Retina (tissue), 1 donor: ENCODE measurements at regions not wholly inside any gene's neighbourhood (a gene's known extent, or its start where the extent isn't known, plus 50 kb on each side); places are given as distances from the start of the nearest gene placed in this dataset.

Experiments
- DNase-seq: peaks from one replicate; pipeline ENCODE4 v3.0.0-alpha.2; 2016

GRCh38 chr15:60215225-60215963, 182.4 kb downstream of the ANXA2 start:
- no peak for DNase-seq

- no peak for DNase-seq
These were observed 180.6 kb downstream of the ANXA2 start for GRCh38 chr15:60217161-60217560.

GRCh38 chr15:60218256-60218655, 179.5 kb downstream of the ANXA2 start:
- DNase-seq: no peak

DNA sequence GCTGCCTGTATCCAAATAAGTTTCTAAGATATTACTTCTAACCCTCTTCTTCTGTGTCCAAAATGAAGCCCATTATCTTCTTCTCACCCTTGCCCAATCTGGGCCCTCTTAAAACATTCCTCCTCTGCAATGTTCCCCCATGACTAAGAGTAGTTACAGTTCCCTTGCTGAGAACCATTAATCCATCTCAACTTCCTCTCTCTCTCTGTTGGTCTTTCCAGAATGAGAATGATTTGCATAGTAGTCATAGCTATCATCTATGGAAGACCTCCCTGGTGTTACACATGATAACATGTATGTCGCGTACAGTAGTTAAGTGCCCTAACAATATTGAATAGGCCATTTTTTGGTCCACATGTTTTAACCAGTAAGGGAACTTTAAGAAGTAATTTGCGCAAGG, 177.9 kb downstream of the ANXA2 start:
- no peak for DNase-seq

DNA sequence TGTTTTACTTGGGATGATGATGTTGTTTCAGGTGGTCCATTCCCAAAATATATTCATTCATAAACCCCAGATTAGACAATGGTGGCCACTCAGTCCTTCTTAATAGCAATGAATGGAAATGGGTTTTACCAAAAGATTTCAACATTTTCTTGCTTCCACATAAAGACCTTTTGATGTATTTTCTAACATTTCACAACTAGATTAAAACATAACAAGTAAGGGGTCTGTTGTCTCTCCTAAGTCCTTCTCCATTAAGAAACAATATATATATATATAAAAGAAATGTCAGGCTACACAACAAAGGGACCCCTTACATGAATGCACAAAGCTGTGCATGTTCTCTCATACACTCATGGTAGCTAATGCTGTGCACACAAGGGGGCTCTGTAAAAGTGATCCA, 176.4 kb downstream of the ANXA2 start:
- no peak for DNase-seq

GRCh38 chr15:60222404-60222803, 175.4 kb downstream of the ANXA2 start:
- no peak for DNase-seq

GRCh38 chr15:60223176-60223575, 174.6 kb downstream of the ANXA2 start:
- peak; percentile 53 for DNase-seq

DNA sequence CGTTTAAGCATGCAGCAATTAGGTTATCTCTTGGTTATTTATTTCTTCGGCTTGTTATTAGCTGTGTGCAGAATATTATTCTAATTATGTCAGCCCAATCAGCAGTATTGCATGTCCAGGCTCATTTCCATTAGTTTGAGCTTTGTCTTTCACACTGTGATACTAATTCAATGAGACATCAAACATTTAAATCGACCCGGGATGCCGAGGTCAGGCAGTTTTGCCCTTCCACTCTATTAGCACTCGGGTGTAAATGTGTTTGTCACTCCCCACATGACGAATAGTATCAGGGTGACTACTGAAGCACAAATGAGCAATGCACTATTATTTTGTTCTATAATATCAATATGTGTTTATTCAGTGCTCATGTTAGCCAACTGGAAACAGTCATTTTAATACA, 170.9 kb downstream of the ANXA2 start:
- peak; percentile 85 for DNase-seq

- no peak for DNase-seq
These were observed 169.7 kb downstream of the ANXA2 start for GRCh38 chr15:60228101-60228500.

GRCh38 chr15:60228619-60229018, 169.2 kb downstream of the ANXA2 start:
- DNase-seq: no peak

DNA sequence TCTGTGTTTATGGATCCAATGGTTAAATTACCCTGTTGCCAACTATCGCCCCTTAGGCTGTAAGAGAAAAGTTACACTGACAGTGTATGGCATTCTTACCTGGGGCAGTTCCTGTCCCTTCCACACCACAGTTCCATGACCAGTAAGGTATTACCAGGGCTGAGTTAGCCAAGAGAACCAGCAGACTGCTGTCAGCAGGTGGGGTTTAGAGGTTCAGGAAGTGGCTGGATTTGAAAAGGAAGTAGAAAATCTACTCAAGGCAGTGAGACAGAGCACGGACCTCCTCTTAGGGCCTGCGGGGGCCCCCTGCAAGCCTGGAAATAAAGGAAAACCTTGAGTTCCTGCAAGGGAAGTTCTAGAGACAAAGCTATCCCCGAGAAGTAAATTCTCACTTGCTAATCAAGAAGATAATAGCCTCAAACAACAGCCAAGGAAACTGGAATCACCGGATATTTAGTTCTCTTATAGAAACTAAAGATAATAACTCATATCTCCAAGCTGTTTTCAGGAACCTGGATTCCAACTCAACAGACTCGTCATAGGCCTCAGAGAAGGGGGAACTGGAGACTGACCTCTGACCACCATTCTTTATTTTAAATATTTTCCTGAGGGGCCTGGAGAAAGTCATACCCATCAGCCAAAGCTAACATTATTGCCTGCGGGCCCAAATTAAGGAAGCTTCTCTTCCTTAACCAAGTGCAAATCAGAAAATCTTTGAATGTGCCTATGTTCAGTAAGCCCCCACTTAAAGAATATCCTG, 161.7 kb downstream of the ANXA2 start:
- no peak for DNase-seq

DNA sequence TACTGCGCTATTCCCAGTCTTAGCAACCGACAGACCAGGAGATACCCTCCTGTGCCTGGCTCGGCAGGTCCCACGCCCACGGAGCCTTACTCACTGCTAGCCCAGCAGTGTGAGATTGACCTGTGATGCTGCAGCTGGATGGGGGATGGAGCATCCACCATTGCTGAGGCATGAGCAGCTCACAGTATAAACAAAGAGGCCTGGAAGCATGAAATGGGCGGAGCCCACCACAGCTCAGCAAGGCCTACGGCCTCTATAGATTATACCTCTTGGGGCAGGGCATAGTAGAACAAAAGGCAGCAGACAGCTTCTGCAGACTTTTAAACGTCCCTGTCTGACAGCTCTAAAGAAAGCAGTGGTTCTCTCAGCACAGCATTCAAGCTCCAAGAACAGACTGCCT, 160.3 kb downstream of the ANXA2 start:
- DNase-seq: no peak

GRCh38 chr15:60243769-60244168, 154.0 kb downstream of the ANXA2 start:
- DNase-seq: no peak

GRCh38 chr15:60244813-60245212, 153.0 kb downstream of the ANXA2 start:
- no peak for DNase-seq

DNA sequence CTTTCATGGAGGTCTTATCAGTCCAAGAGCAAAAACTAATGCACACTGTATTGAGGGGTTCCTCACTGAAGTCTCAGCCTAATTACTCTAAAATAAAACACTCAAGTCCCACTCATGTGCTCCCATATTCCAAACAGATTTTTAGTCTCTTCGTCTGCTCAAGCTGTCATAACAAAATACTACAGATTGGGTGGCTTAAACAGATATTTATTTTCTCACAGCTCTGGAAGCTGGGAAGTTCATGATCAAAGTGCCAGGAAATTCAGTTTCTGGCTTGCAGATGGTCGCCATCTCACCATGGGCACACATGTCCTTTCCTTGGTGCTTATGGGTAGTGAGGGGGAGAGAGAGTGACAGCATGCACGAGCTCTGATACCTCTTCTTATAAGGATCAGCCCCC, 147.5 kb downstream of the ANXA2 start:
- DNase-seq: no peak

GRCh38 chr15:60251300-60252070, 146.3 kb downstream of the ANXA2 start:
- DNase-seq: no peak

DNA sequence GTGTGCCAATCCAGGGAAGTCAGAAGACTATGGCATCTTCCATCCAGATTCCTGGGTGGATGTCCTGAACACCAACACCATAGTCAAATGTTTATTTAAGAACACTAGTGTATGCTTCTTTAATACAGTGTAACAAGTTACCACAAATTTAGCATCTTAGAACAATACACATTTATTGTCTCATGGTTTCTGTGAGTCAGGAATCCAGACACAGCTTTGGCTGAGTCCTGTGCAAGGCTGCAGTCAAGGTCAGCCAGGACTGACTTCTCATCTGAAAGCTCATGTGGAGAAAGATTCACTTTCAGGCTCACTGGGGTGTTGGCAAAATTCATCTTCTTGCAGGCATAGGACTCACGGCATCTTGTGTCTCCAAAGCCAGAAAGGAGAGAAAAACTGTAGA, 143.4 kb downstream of the ANXA2 start:
- DNase-seq: no peak

DNA sequence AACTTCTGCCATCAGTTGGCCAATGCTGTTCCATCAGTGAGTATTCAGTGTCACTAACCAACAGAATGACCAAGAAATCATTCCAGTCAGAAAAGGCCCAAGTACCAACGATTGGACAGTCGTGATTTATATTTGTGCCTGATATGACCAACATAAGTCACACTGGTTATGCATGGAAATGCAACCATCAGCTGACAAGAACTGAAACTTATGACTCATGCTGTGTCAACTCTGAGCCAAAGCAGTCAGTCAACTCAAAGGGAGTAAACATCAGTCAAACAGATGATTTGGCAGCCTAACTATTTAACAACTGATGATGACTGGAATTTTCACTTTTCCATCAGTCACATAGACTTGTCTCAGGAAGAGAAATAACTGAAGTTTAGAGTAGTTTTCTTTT, 142.4 kb downstream of the ANXA2 start:
- no peak for DNase-seq

GRCh38 chr15:60257591-60258159, 140.1 kb downstream of the ANXA2 start:
- no peak for DNase-seq

GRCh38 chr15:60259469-60259868, 138.3 kb downstream of the ANXA2 start:
- DNase-seq: no peak

GRCh38 chr15:60264088-60264487, 133.7 kb downstream of the ANXA2 start:
- DNase-seq: peak; percentile 27

GRCh38 chr15:60264566-60264965, 133.2 kb downstream of the ANXA2 start:
- DNase-seq: peak; percentile 5

- no peak for DNase-seq
These were observed 132.7 kb downstream of the ANXA2 start for GRCh38 chr15:60265057-60265456.
